H1 (cell line): ENCODE measurements at regions not wholly inside any gene's neighbourhood (a gene's known extent, or its start where the extent isn't known, plus 50 kb on each side); places are given as distances from the start of the nearest gene placed in this dataset.

ENCODE experiments used
- CTCF ChIA-PET: fragments of 300-600 bp; sonication (Branson Sonifier 250); formaldehyde crosslinking; loops from one replicate; lab custom pipeline; 2021; ENCODE audit not compliant: partially characterized antibody; lab: Charles Lee
- POLR2A ChIA-PET: fragments of 300-600 bp; sonication (Branson Sonifier 250); formaldehyde crosslinking; loops from one replicate; lab custom pipeline; 2021; ENCODE audit warnings: inconsistent platforms; ENCODE audit not compliant: partially characterized antibody; lab: Charles Lee
- DNase-seq, 2 experiments: peaks; one replicate each; pipeline versions ENCODE4 v3.0.0 to v3.0.0-alpha.2; 2010 to 2022; ENCODE audit warnings: low spot score in 2 of 2, low read depth in 1 of 2, mixed read lengths in 1 of 2
- FAIRE-seq: peaks from 2 replicates; lab custom pipeline; 2011; peaks lifted over from hg19 to GRCh38; lab: Jason Lieb, UNC
- H2AFZ ChIP-seq: 2 replicates; pipeline ENCODE4 v1.8.1; 2012; ENCODE audit warnings: low read length, inconsistent platforms
- H2AK5ac ChIP-seq: 2 replicates; pipeline ENCODE4 v1.6.1; 2013; ENCODE audit warnings: low read depth, low read length
- H2BK120ac ChIP-seq: replicated peaks from 2 replicates; pipeline ENCODE3; 2013; ENCODE audit warnings: low read depth, low read length, inconsistent platforms
- H2BK12ac ChIP-seq: 2 replicates; pipeline ENCODE4 v1.6.1; 2013; ENCODE audit warnings: low read depth, low read length
- H2BK15ac ChIP-seq: 2 replicates; pipeline ENCODE4 v1.6.1; 2013; ENCODE audit warnings: low read length
- H2BK20ac ChIP-seq: 2 replicates; pipeline ENCODE4 v1.6.1; 2013; ENCODE audit warnings: low read length
- H2BK5ac ChIP-seq: 2 replicates; pipeline ENCODE4 v1.6.1; 2013; ENCODE audit warnings: low read depth, low read length
- H3K14ac ChIP-seq: 2 replicates; pipeline ENCODE4 v1.6.1; 2013; ENCODE audit warnings: inconsistent platforms; ENCODE audit not compliant: insufficient read length
- H3K18ac ChIP-seq: 2 replicates; pipeline ENCODE4 v1.6.1; 2013; ENCODE audit warnings: low read length; ENCODE audit errors: extremely low read depth
- H3K23ac ChIP-seq: 2 replicates; pipeline ENCODE4 v1.6.1; 2013; ENCODE audit warnings: inconsistent platforms; ENCODE audit not compliant: insufficient read length
- H3K23me2 ChIP-seq: 2 replicates; pipeline ENCODE4 v1.6.1; 2013; ENCODE audit warnings: low read depth, low read length
- H3K27ac ChIP-seq: 2 replicates; pipeline ENCODE4 v1.6.1; 2011; ENCODE audit warnings: low read depth, low read length, inconsistent platforms
- H3K27me3 ChIP-seq, 4 experiments: replicated peaks in 1 of 4; 1 replicate in 1 of 4; 2 replicates in 3 of 4; pipeline versions ENCODE4 v1.6.1 to v1.8.1; 2011 to 2013; ENCODE audit warnings: low read length in 3 of 4, mild to moderate bottlenecking in 3 of 4, inconsistent platforms in 2 of 4, mixed read lengths in 2 of 4, moderate library complexity in 1 of 4; ENCODE audit not compliant: control insufficient read depth in 3 of 4, insufficient read depth in 3 of 4; ENCODE audit errors: extremely low read depth in 1 of 4
- H3K36me3 ChIP-seq, 4 experiments: 2 replicates each; pipeline versions ENCODE4 v1.6.1 to v1.8.1; 2011 to 2013; ENCODE audit warnings: mild to moderate bottlenecking in 4 of 4, low read length in 3 of 4, moderate library complexity in 2 of 4, control low read depth in 1 of 4, inconsistent platforms in 1 of 4; ENCODE audit not compliant: insufficient read depth in 4 of 4, control insufficient read depth in 2 of 4
- H3K4ac ChIP-seq: replicated peaks from 2 replicates; pipeline ENCODE3; 2013; ENCODE audit warnings: low read length, low read depth, mixed read lengths, inconsistent platforms; ENCODE audit not compliant: insufficient read length
- H3K4me1 ChIP-seq, 4 experiments: replicated peaks in 1 of 4; 1 replicate in 1 of 4; 2 replicates in 3 of 4; pipeline versions ENCODE4 v1.6.1 to v1.8.1; 2011 to 2013; ENCODE audit warnings: low read length in 3 of 4, inconsistent platforms in 2 of 4, mixed read lengths in 1 of 4; ENCODE audit not compliant: insufficient read depth in 4 of 4, control insufficient read depth in 3 of 4
- H3K4me2 ChIP-seq, 2 experiments: 2 replicates each; pipeline versions ENCODE4 v1.6.1 to v1.8.1; 2011 to 2013; ENCODE audit warnings: low read depth in 2 of 2, low read length in 2 of 2, control low read depth in 1 of 2, inconsistent platforms in 1 of 2, mild to moderate bottlenecking in 1 of 2; ENCODE audit not compliant: insufficient read depth in 1 of 2
- H3K4me3 ChIP-seq, 4 experiments: fragments of 200-600, 300-600 bp in 1 of 4; sonication (generic), shearing (Covaris generic), sonication (Bioruptor Twin) in 1 of 4; 2 replicates each; pipeline versions ENCODE4 v1.5.1 to v1.8.1; 2011 to 2016; ENCODE audit warnings: low read length in 4 of 4, low read depth in 3 of 4, control low read depth in 2 of 4, inconsistent platforms in 2 of 4, mild to moderate bottlenecking in 2 of 4, mixed read lengths in 1 of 4, moderate library complexity in 1 of 4; ENCODE audit not compliant: insufficient read depth in 2 of 4; ENCODE audit errors: extremely low read depth in 1 of 4
- H3K56ac ChIP-seq: replicated peaks from 2 replicates; pipeline ENCODE3; 2013; ENCODE audit warnings: low read depth, mild to moderate bottlenecking, mixed read lengths, low read length, inconsistent platforms; ENCODE audit not compliant: insufficient read length
- H3K79me1 ChIP-seq: 2 replicates; pipeline ENCODE4 v1.6.1; 2013; ENCODE audit warnings: low read depth, low read length, control low read depth
- H3K79me2 ChIP-seq, 2 experiments: 2 replicates each; pipeline versions ENCODE4 v1.6.1 to v1.8.1; 2012 to 2013; ENCODE audit warnings: low read length in 2 of 2, mild to moderate bottlenecking in 2 of 2, inconsistent platforms in 1 of 2; ENCODE audit not compliant: insufficient read depth in 2 of 2, control insufficient read depth in 1 of 2
- H3K9ac ChIP-seq, 4 experiments: replicated peaks in 1 of 4; 1 replicate in 1 of 4; 2 replicates in 3 of 4; pipeline versions ENCODE4 v1.6.1 to v1.8.1; 2011 to 2013; ENCODE audit warnings: low read depth in 3 of 4, low read length in 3 of 4, control low read depth in 2 of 4, mild to moderate bottlenecking in 2 of 4, moderate library complexity in 2 of 4, inconsistent platforms in 1 of 4; ENCODE audit errors: extremely low read depth in 1 of 4
- H3K9me3 ChIP-seq, 2 experiments: 2 replicates each; pipeline versions ENCODE4 v1.6.1 to v1.8.1; 2012 to 2013; ENCODE audit warnings: mild to moderate bottlenecking in 2 of 2, moderate library complexity in 2 of 2, control low read depth in 1 of 2, inconsistent platforms in 1 of 2, low read depth in 1 of 2, low read length in 1 of 2, mixed read lengths in 1 of 2; ENCODE audit not compliant: insufficient read depth in 2 of 2
- H4K20me1 ChIP-seq, 2 experiments: replicated peaks in 1 of 2; 2 replicates each; pipeline versions ENCODE3 to v1.8.1; 2011 to 2013; ENCODE audit warnings: inconsistent platforms in 2 of 2, low read length in 2 of 2, mild to moderate bottlenecking in 1 of 2; ENCODE audit not compliant: insufficient read depth in 2 of 2, control insufficient read depth in 1 of 2
- H4K5ac ChIP-seq: 2 replicates; pipeline ENCODE4 v1.6.1; 2013; ENCODE audit warnings: low read length, low read depth, mixed read lengths, inconsistent platforms; ENCODE audit not compliant: insufficient read length
- H4K8ac ChIP-seq: 2 replicates; pipeline ENCODE4 v1.8.0; 2013; ENCODE audit warnings: mild to moderate bottlenecking, moderate library complexity, low read length, inconsistent platforms; ENCODE audit not compliant: insufficient read depth; ENCODE audit errors: extremely low read depth
- H4K91ac ChIP-seq: replicated peaks from 2 replicates; pipeline ENCODE3; 2013; ENCODE audit warnings: low read length, mixed read lengths, inconsistent platforms; ENCODE audit not compliant: insufficient read length
- BACH1 ChIP-seq: IDR thresholded peaks from 2 replicates; pipeline ENCODE4 v1.6.1; 2012; ENCODE audit warnings: low read length, improper control_type of control experiment
- CHD2 ChIP-seq: IDR thresholded peaks from 2 replicates; pipeline ENCODE4 v1.6.1; 2012; ENCODE audit warnings: low read length, improper control_type of control experiment
- EP300 ChIP-seq, 2 experiments: IDR thresholded peaks; 1 replicate in 1 of 2; 2 replicates in 1 of 2; pipeline ENCODE4 v1.6.1; 2011 to 2012; ENCODE audit warnings: low read depth in 2 of 2, low read length in 2 of 2, mild to moderate bottlenecking in 2 of 2, borderline replicate concordance in 1 of 2, inconsistent platforms in 1 of 2, moderate library complexity in 1 of 2
- GABPA ChIP-seq: IDR thresholded peaks from 2 replicates; pipeline ENCODE4 v1.6.1; 2011; ENCODE audit warnings: mild to moderate bottlenecking, low read length, moderate library complexity, borderline replicate concordance; ENCODE audit not compliant: insufficient read depth
- RFX5 ChIP-seq: IDR thresholded peaks from 2 replicates; pipeline ENCODE4 v1.6.1; 2011; ENCODE audit warnings: low read depth, low read length, improper control_type of control experiment, borderline replicate concordance
- ZNF274 ChIP-seq: IDR thresholded peaks from 2 replicates; pipeline ENCODE4 v1.7.0; 2012; ENCODE audit warnings: low read length, borderline replicate concordance; ENCODE audit errors: extremely low read depth
- WGBS, 2 experiments: shearing (Covaris generic) in 1 of 2; methylation state at CpG; one replicate each; pipeline versions ENCODE4 v1.1.6 to v1.1.7; 2013 to 2015; ENCODE audit warnings: low lambda C conversion rate in 2 of 2, mixed read lengths in 2 of 2, inconsistent platforms in 1 of 2, low coverage in 1 of 2, missing lambda C conversion rate in 1 of 2; ENCODE audit not compliant: insufficient replicate concordance in 2 of 2, insufficient coverage in 1 of 2, insufficient read length in 1 of 2; ENCODE audit errors: extremely low coverage in 1 of 2, missing lambda C conversion rate in 1 of 2; 5-methylcytosine and 5-hydroxymethylcytosine counted together

GRCh38 chr3:115324056-115324455 is 177.0 kb upstream of the ZBTB20 start:
- H3K4me2 ChIP-seq = no peak overlapping the region
- no peaks in the 10 kb centered on the region for H3K36me3 ChIP-seq
- no peak overlapping the region for H2AFZ ChIP-seq
- H3K18ac ChIP-seq = no peak overlapping the region
- H2BK120ac ChIP-seq = no peak overlapping the region
- no peaks in the 10 kb centered on the region for H3K23me2 ChIP-seq
- H2BK15ac ChIP-seq = no peak overlapping the region
- 57% methylated on average over 1 of the region's 1 CpG; no CpG with 5 or more reads in 1 of the 2 experiments for WGBS, 2 experiments
- no peak overlapping the region for H2BK5ac ChIP-seq
- H3K23ac ChIP-seq = no peak overlapping the region
- no peak overlapping the region for H4K91ac ChIP-seq
- H3K9me3 ChIP-seq = no peaks in the 10 kb centered on the region
- no peak overlapping the region for H3K27ac ChIP-seq
- peaks cover 0 to 5% (median 1%) of the 10 kb centered on the region in 4 experiments; a peak in 2 of 7 replicates for H3K4me1 ChIP-seq
- DNase-seq (no peak), FAIRE-seq (no peak)
- H2BK20ac ChIP-seq = no peak overlapping the region
- no peak overlapping the region for H2BK12ac ChIP-seq
- ChIA-PET CTCF (no interaction called here), POLR2A (no interaction called here)
- H3K4ac ChIP-seq = no peak overlapping the region
- H3K56ac ChIP-seq = no peak overlapping the region
- H2AK5ac ChIP-seq = no peak overlapping the region
- H3K9ac ChIP-seq = no peak overlapping the region
- no peak overlapping the region for H4K5ac ChIP-seq
- H3K14ac ChIP-seq = no peak overlapping the region
- no peaks in the 10 kb centered on the region for H3K27me3 ChIP-seq
- H4K8ac ChIP-seq = no peak overlapping the region
- no peaks in the 10 kb centered on the region for H3K79me1 ChIP-seq
- H4K20me1 ChIP-seq = no peaks in the 10 kb centered on the region
- H3K79me2 ChIP-seq = no peaks in the 10 kb centered on the region
- H3K4me3 ChIP-seq = no peak overlapping the region
- no peak for TF ChIP-seq GABPA
- no peak for TF ChIP-seq BACH1
- TF ChIP-seq ZNF274 = no peak
- no peak for TF ChIP-seq EP300 (IDR thresholded peaks at IDR 0.05; ENCODE audit: borderline replicate concordance in 1 of 2, low read depth in 2 of 2, low read length in 2 of 2)
- no peak for TF ChIP-seq RFX5
- TF ChIP-seq CHD2 = no peak
